GM18867 (cell line): ENCODE measurements at regions not wholly inside any gene's neighbourhood (a gene's known extent, or its start where the extent isn't known, plus 50 kb on each side); places are given as distances from the start of the nearest gene placed in this dataset.

Source experiments
- ATAC-seq: cut with Tn5 transposase; IDR thresholded peaks from one replicate; pipeline ENCODE4 v1.9.1; 2021; ENCODE audit warnings: mild to moderate bottlenecking, moderate library complexity; ENCODE audit not compliant: unreplicated experiment

GRCh38 chr9:99430301-99430700, 208.2 kb downstream of the SEC61B start:
- no peak for ATAC-seq

- no peak for ATAC-seq
These were observed 209.0 kb downstream of the SEC61B start for GRCh38 chr9:99431103-99431502.

GRCh38 chr9:99432075-99432474, 210.0 kb downstream of the SEC61B start:
- ATAC-seq = no peak

GRCh38 chr9:99433095-99433494, 211.0 kb downstream of the SEC61B start:
- no peak for ATAC-seq

- ATAC-seq = peak; percentile 99
These were observed 211.5 kb downstream of the SEC61B start for GRCh38 chr9:99433555-99433954.

GRCh38 chr9:99436616-99437015, 214.5 kb downstream of the SEC61B start:
- ATAC-seq = no peak

- no peak for ATAC-seq
These were observed 215.1 kb downstream of the SEC61B start for GRCh38 chr9:99437145-99437544.

- no peak for ATAC-seq
These were observed 216.5 kb downstream of the SEC61B start for GRCh38 chr9:99438596-99438995.

- ATAC-seq = no peak
These were observed 219.7 kb downstream of the SEC61B start for GRCh38 chr9:99441829-99442228.

GRCh38 chr9:99445371-99445891, 223.3 kb downstream of the SEC61B start:
- ATAC-seq = no peak

GRCh38 chr9:99445920-99446319, 223.8 kb downstream of the SEC61B start:
- ATAC-seq = no peak

GRCh38 chr9:99447951-99448350, 225.9 kb downstream of the SEC61B start:
- no peak for ATAC-seq

- ATAC-seq = no peak
These were observed 227.6 kb downstream of the SEC61B start for GRCh38 chr9:99449726-99450125.

- ATAC-seq = no peak
These were observed 229.1 kb downstream of the SEC61B start for GRCh38 chr9:99451112-99451606.

GRCh38 chr9:99457406-99457805, 235.3 kb downstream of the SEC61B start:
- no peak for ATAC-seq

GRCh38 chr9:99457981-99458380, 235.9 kb downstream of the SEC61B start:
- no peak for ATAC-seq

- ATAC-seq = no peak
These were observed 237.8 kb downstream of the SEC61B start for GRCh38 chr9:99459919-99460318.

- ATAC-seq = no peak
These were observed 241.0 kb downstream of the SEC61B start for GRCh38 chr9:99463131-99463530.

- ATAC-seq = no peak
These were observed 242.5 kb downstream of the SEC61B start for GRCh38 chr9:99464568-99464967.

- ATAC-seq = no peak
These were observed 243.3 kb downstream of the SEC61B start for GRCh38 chr9:99465231-99465907.

- no peak for ATAC-seq
These were observed 244.0 kb downstream of the SEC61B start for GRCh38 chr9:99466104-99466503.

GRCh38 chr9:99466781-99467180, 244.7 kb downstream of the SEC61B start:
- ATAC-seq = no peak

GRCh38 chr9:99471033-99471432, 249.0 kb downstream of the SEC61B start:
- ATAC-seq = no peak
